AG10803 (cell line): ENCODE measurements at regions not wholly inside any gene's neighbourhood (a gene's known extent, or its start where the extent isn't known, plus 50 kb on each side); places are given as distances from the start of the nearest gene placed in this dataset.

ENCODE experiments used
- DNase-seq: peaks from one replicate; pipeline ENCODE4 v3.0.0; 2010; ENCODE audit warnings: low read depth
- H3K4me3 ChIP-seq: 2 replicates; pipeline ENCODE4 v1.5.1; 2011; ENCODE audit warnings: mild to moderate bottlenecking, low read length, control low read depth
- TF ChIP-seq, protein P1 (sequence below): conservative IDR thresholded peaks from 2 replicates; pipeline ENCODE4 v1.5.1; 2011; ENCODE audit warnings: mild to moderate bottlenecking, low read length, control low read depth, inconsistent platforms

DNA sequence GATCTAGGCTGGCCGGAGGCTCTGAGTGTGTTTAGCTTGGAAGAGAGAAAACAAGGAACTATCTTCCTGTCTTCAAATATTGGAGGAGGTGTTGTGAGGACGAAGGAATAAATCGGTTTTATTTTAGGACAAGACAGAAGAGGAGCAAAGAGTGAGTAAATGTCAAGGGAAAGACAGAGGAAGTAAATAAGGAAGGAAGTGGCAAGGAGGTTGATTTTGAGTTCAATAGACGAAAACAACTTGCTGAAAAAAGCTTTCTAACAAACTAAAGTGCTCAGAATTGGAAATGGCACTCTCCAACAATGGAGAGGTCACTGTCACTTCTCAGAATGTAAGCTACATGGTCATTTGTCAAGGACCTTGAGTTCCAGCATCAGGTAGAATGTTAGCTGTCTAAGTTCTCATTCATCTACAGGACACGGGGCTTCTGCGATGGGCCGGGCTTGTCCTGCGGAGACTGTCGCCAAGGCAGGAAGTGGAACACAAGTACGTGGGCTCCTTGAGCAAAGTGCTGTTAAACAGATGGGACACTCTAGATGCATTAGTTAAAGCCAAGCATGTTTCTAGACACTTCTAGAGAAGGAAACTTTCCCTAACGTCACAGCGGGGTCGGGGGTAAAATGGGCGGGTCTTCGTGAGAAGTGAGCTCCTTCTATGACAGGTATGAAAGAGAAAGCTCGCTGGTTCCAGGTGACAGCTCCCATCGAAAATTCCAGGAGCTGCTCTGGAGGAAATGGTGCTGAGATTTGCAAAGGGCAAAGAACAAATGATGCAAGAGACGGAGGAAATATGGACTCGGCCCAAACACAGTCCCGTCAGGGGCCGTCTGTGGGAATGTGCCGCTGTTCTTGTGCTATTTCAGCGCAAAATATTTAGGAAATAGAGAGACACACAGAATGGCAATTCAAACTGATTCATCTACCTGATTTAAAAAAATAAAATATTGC, 103.9 kb upstream of the UBL3 start:
- TF ChIP-seq, protein P1, sequence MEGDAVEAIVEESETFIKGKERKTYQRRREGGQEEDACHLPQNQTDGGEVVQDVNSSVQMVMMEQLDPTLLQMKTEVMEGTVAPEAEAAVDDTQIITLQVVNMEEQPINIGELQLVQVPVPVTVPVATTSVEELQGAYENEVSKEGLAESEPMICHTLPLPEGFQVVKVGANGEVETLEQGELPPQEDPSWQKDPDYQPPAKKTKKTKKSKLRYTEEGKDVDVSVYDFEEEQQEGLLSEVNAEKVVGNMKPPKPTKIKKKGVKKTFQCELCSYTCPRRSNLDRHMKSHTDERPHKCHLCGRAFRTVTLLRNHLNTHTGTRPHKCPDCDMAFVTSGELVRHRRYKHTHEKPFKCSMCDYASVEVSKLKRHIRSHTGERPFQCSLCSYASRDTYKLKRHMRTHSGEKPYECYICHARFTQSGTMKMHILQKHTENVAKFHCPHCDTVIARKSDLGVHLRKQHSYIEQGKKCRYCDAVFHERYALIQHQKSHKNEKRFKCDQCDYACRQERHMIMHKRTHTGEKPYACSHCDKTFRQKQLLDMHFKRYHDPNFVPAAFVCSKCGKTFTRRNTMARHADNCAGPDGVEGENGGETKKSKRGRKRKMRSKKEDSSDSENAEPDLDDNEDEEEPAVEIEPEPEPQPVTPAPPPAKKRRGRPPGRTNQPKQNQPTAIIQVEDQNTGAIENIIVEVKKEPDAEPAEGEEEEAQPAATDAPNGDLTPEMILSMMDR = no peak
- no peak overlapping the region for H3K4me3 ChIP-seq
- DNase-seq = no peak

- TF ChIP-seq, protein P1 = no peak
- peak; percentile 12 for DNase-seq
- H3K4me3 ChIP-seq = no peak overlapping the region
Observed at GRCh38 chr13:29953542-29953941, 103.1 kb upstream of the UBL3 start.

- H3K4me3 ChIP-seq = no peak overlapping the region
- TF ChIP-seq, protein P1 = no peak
- no peak for DNase-seq
Observed at GRCh38 chr13:29952245-29952644, 101.8 kb upstream of the UBL3 start.

DNA sequence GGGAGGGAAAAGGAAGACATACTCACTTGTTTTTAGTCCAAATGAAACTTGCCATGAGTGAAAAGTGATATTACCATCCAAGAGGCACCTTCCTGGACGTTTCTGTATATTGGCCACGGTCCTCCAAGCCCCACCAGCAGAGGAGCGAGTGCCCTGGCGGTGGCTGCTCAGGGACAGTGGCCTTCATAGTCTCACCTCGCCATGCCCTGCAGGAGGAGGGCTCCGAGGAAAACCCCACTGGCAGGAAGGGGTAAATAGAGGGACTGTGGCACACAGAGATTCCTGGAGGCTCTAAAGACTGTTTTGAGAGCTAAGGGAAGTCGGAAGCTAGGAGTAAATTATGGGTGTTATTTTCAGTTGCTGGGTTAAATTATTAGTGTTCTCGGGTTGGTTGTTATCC, 98.4 kb upstream of the UBL3 start:
- TF ChIP-seq, protein P1 = no peak
- no peak overlapping the region for H3K4me3 ChIP-seq
- DNase-seq = no peak

DNA sequence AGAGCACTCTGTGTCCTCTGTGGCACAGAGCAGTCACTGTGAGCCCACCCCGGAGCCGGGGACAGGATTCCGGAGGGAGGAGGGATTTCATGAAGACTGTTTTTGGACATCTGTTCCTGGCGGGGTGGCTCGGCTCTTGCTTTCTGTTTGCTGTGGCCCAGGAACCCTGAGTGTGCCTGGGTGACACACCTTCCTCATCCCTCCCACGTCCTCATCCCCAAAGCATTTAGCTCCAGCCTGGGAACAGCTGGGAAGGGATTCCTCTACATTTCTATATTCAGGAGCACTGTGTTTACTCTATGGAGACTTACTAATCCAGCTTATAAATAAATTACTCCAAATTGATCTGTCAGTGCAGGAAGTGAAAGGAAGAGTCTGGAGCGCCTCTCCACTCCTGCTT, 97.8 kb upstream of the UBL3 start:
- TF ChIP-seq, protein P1 = no peak
- no peak overlapping the region for H3K4me3 ChIP-seq
- peak; percentile 29 for DNase-seq

GRCh38 chr13:29947839-29948238, 97.4 kb upstream of the UBL3 start:
- TF ChIP-seq, protein P1 = no peak
- DNase-seq = no peak
- H3K4me3 ChIP-seq = no peak overlapping the region

- TF ChIP-seq, protein P1 = no peak
- no peak for DNase-seq
- no peak overlapping the region for H3K4me3 ChIP-seq
Observed at GRCh38 chr13:29946093-29946492, 95.7 kb upstream of the UBL3 start.
